Stimulated activated CD8-positive, alpha-beta memory T cell treated with anti-CD3 and anti-CD28 coated beads, Interleukin-4, amount 100 ng/mL, for 1 hour (primary cell): ENCODE measurements at regions not wholly inside any gene's neighbourhood (a gene's known extent, or its start where the extent isn't known, plus 50 kb on each side); places are given as distances from the start of the nearest gene placed in this dataset.
"Not testable (repeated sequence)": the region's sequence is repeated elsewhere in the genome, so short reads cannot be mapped to it uniquely, and the experiment has no call there.

Source experiments
- DNase-seq, 2 donors: peaks; one replicate each; pipeline ENCODE4 v3.0.0-alpha.2; 2020; ENCODE audit warnings: low read depth in 2 of 2, low spot score in 1 of 2

DNA sequence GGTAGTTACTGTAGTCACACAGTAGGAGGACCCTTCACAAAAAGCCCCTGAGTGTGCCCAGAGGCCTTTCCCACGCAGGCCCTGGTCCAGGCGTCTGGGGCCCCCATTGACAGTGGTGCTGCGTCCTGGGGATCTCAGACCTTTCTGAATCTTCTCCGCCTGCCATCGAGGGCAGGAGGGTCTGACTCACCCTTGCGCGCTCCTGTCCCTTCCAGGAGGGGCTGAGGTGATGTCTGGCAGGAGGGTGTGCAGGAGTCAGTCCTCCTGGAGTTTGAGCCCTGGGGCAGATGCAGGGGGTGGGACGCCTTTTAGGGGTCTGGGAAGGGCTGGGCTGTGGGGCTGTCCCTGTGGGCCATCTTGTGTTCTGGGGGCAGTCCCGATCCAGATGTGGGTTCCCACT is 386.8 kb downstream of the TMEM121 start:
- DNase-seq, result no peak

DNA sequence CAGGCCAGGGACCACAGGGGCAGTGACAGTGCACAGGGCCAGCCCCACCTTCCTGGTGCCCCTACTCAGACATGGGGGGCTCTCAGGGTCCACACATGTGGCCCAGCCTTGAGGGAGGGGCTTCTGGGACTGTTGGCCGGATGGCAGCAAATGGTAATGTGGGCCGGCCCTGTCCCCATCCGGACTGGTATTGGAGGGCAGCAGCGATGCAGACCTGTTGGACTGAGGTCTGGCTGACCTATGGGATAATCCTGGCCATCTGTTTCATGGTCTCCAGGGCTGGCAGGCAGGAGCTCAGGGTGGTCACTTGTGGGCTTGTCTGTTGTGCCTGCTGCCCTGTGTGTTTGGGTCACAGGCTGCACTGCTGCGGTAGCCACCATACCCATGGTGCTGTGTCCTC is 387.5 kb downstream of the TMEM121 start:
- DNase-seq, result no peak

DNA sequence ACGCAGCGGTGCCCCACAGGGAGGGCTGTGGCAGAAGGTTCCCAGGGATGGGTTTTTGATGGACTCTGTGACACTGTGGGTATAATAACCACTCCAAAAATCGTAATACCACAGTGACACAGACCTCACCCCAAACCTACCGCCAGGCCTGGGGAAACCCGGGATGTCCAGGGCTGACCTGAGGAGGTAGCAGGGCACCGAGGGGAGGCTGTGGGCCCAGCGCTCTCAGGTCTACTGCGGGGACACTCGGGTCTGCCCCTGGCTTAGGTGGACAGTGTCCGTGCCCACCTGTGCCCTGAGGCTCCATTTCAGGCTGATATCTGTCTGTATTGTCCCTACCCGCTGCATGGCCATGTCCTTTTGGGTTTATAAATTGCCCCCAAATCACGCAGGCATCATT is 387.9 kb downstream of the TMEM121 start:
- DNase-seq, result not testable (repeated sequence)

DNA sequence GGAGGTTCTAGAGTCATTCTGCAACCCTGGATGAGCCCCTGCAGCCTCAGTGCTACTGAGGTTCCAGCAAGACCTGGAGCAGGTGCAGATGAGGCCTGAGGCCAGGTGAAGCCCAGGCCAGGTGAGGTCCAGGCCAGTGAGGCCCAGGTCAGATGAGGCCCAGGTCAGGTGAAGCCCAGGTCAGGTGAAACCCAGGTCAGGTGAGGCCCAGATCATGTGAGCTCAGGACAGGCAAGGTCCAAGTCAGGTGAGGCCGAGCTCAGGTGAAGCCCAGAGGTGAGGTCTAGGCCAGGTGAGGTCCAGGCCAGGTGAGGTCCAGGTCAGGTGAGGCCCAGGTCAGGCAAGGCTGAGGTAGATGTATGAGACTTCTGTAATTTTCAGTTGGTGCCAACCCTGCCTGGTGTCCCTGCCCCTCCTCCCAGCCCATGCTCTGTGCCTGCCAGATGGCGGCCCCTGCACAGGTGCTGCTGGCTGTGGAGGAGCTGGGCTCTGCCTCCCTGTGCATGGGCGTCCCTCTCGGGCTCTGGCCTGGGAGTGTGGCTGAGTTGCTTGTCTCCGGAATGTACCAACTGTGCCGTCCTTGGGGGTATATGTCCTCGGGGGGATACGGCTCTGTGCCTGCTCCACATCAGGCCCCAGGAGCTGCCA is 388.5 kb downstream of the TMEM121 start:
- no peak for DNase-seq

DNA sequence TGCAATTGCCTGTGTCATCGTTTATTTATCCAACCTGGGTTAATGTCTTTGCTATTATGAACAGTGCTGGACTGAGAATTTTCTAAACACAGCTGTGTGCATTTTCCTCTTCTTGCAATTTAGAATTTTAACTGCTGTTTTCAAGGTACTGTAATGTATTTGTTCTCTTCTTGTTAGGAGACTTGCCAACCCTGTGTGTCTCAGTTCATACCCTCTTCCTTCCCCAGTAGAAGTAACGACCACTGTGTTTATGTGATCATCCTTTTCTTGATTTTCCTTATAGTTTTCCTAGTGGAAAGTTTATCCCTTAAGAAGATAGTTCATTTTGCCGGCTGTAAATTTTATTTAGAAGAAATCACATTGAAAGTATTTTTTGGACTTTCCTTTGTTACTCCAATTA is 389.2 kb downstream of the TMEM121 start:
- not testable (repeated sequence) for DNase-seq

DNA sequence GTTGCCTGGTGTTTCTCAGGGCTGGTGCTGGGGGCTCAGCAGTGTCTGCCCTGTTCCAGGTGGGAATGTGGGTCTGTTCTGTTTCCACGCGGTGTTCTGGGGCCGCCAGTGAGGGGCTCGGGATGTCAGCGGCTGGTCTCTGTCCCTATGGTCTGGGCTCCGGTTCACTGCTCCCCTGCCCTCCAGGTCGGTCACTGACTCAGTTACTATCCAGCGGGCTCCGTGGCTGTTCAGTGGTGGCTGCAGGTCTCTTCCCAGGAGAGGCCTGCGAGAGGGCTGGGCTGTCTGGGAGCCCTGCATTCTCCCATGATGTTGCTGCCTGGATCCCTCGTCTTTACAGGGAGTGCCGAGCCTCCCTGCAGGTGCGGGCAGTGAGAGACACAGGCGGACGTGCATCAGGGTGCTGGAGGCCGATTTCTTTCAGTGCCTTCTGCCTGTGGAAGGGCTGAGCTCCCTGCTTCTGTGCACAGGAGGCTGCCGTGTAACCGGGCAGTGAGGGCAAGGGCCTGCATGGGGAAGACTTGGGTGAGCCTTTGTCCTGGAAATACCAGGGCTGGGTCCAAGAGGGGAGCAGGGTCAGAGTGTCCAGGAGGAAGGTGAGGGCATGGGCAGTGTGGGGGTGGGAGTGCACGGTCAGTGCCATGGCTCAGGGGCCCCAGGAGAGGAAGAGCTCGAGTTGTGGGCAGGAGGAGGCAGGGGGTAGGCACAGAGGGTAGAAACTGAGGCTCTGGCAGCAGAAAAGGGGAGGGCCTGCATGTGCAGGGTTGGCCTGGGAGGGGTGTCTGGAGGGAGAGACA is 391.0 kb downstream of the TMEM121 start:
- not testable (repeated sequence) for DNase-seq

DNA sequence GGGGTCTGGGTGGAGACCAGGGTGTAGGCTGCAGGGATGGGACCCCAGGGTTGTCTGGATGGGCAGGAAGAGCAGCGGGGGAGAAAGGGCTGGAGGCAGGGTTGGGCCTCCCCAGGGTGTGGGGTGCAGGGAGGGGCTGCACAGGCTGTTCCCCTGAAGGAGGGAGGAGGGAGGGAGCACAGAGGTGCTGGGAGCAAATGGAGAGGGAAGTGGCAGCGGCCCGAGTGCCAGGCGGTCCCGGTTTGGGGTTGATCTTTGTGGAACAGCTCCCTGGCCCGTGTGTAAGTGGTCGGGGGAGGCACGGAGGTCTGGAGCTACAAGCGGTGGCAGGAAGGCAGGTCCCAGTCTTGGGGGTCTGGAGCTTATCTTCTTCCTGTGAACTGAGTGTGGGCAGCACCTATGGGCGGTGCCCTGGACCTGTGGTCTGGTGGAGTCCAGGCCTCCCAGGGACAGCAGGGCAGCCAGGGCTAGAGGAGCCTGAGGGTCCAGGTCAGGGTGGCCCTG is 391.6 kb downstream of the TMEM121 start:
- no peak for DNase-seq

DNA sequence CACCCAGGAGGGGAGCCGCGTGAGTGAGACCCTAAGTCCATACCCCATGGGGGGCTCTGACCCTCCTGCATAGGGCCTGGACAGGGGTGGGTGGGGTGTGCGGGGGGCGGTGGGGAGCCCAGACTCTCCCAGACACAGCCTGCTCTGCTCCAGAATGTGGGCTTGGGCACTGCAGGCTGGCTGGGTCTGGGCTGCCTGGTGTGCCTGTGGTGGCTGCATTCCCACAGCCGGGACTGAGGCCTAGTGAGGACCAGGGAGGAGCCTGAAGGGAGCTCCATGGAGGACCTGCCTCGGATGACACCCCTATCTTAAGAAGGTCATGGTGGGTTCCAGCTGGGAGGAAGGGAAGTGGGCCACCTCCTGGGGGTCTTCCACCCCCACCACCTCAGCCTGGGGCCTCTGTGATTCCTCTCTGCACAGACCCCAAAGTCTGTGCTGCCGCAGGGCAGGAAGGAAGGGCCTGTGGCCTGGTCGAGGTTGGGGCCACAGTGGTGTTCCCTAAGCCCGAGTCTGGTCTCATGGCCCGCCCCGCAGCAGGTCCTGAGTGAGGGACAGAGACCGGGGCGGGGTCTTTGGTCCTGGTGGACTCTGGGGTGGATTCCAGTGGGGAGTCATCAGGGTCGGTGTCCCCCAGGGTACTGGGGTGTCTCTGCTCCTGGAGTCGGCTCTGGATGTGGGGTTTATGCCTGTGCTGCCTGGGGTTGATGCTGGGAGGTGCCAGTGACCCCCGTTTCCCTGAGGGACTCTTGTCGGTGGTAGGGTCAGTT is 392.3 kb downstream of the TMEM121 start:
- DNase-seq, result no peak

DNA sequence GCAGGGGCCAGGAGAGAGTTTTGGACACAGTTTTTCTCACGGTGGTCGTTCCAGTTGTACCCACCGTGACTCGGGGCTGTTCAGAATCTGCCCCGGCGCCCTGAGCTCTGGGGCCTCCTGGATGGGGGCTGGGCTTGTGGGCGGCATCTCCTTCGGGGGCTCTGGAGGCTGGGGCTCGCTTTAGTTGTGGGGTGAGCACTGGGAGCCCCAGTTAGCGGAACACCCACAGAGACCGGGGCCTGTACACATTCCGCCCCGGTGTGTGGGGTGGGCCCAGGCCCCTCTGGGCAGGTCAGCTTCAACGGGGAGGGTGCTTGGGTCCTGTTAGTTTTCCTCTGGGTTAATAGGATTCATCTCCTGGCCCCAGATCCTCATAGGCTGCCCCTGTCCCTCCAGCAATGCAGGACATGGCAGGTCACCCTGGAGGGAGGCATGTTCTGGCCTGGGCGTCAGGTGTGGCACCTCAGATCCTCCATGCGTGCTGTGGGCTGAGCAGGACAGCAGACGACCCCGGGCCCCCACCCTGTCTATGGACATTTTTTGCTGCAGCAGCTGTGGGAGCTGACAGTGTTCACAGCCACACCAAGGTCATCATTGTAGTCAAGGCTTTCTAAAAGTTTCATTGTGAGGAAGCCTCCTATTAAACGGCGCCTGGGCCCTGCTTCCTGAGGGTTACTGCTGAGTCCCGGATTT is 393.2 kb downstream of the TMEM121 start:
- DNase-seq, result no peak

DNA sequence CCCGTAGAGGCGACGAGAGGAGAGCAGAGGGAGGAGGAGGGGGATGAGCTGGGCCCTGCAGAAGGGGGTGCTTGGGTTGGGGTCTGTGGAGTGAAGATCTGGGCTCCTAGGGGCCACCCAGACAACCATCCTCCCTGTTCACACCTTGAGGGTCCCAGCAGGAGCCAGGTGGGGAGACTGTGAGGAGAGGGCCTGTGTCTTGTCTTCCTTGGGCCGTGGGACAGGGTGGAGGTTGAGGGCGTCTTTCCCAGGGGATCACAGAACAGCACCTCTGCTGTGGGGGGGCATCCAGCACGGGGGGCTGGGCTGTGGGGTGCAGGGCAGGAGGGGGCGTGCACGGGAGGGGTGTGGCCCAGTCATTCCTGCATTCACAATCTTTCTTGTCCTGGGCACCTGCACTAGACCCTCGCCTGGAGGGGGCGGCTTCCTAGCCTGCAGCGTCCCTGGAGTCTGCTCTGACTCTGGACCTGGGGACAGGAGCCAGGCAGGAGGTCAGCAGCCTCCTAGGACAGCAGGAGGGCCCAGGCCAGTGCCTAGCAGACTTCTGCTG is 393.8 kb downstream of the TMEM121 start:
- DNase-seq, result not testable (repeated sequence)

DNA sequence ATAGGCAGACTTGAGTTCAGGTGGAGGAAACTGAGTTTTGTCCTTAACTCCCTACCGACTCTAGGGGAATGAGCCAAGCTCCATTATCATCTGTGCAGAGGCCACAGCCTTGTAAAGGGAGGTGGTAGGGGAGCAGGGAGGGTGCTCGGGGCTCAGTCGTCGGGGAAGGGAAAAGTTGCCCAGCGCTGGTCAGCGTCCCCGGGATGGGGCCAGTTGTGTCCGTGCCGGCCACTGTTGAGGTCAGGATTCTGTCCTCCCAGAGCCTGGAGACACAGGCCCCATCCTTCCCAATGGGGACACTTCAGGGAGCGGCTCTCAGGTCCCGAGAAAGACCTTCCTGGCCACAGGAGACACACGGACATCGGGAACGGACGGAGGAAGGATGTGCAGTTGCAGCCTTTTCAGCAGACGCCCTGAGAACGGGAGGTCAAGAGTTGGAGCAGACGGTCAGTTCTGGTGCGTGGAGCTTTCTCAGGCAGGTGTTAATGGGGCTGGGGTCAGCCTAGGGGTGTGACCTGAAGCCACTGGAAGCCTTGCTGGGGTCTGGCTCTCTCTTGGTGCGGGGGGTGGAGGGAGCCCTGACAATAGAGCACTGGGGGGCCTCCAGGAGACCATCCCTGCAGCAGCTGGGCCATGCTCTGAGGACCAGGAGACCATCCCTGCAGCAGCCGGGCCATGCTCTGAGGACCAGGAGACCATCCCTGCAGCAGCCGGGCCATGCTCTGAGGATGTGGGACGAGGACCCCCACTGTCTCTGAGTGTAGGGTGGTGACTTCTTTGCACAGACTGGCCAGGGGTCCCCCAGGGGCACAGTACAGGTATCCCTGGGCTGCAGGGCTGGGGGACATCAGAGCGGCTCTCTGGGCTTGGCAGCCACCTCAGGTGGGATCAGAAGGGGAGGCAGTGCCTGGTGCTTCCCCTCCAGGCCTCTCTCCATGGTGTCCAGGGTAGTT is 394.7 kb downstream of the TMEM121 start:
- DNase-seq, result not testable (repeated sequence)

DNA sequence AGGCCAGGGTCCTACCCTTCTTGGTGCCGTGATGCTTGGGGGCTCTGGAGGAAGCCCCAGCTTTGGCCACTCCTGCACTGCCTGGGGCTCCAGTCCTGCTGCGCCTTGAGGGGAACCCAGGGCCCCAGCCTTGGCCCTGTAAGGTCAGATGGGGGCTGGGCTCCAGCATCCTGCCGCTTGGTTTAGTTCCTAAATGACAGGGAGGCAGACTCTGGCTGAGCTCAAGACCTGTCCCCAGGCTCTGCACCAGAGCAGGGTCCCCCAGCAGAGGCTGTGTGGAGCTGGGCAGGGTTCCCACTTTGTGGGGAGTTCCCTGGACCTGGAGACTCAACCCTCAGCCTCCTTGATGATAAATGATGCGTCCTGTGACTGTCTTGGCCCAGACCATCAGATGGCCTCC is 395.4 kb downstream of the TMEM121 start:
- not testable (repeated sequence) for DNase-seq

DNA sequence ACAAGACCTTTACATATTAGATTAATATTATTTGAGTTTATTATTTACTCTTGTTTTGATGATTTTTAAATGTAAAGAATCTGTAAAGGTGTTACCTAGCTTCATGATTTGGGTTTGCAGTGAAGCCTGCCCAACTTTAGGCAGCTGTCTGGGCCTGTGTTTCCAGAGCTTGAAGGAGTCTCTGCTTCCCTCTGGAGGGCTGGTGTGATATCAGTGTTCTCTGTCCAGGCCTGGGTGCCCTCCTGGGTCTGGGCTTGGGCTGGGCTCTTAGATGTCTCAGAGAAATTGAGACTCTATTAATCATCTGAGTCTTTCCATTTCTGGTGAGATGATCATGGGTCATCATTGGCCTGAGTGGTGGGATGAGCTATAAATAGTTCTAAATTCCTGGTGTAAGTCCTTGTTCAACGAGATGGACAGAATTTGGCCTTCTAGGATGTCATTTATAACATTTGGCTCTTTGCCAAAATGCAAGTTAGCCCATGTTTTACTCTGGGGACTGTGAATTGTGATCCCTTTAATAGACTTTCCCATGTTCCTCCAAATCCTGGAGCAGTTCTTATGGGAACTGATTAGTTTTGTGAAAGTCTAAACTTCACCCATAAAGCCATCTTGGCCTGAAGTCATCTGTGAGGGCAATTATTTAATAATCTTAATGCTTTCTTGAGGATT is 397.3 kb downstream of the TMEM121 start:
- DNase-seq, result not testable (repeated sequence)

DNA sequence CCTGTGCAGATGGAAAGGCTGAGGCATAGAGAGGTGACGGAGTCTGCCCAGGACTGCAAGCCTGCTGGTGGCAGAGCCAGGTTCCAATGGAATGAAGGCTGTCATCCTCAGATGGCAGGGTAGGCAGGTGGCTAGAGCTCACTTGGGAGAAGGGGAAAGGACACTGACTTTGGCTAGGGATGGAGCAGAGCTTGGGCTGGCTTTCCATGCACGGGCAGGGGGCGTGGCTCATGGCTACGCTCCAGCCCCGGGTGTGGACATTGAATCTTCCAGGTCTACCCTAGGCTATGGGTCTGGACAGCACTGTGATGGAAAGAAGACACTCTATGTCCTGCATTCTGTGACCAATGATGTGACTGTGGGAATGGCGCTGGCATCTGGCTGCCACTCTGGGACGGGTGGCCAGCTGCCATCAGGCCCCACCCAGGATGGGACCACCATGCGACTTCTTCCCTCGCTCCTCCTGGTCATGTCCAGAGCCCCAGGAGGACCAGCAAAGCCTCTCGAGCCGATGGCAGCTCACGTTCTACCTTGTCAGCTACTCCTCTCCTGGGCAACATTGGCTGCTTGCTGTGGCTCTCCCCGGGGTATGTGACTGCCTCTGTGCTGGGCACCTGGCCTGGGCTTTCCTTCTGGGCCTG is 398.7 kb downstream of the TMEM121 start:
- no peak for DNase-seq

DNA sequence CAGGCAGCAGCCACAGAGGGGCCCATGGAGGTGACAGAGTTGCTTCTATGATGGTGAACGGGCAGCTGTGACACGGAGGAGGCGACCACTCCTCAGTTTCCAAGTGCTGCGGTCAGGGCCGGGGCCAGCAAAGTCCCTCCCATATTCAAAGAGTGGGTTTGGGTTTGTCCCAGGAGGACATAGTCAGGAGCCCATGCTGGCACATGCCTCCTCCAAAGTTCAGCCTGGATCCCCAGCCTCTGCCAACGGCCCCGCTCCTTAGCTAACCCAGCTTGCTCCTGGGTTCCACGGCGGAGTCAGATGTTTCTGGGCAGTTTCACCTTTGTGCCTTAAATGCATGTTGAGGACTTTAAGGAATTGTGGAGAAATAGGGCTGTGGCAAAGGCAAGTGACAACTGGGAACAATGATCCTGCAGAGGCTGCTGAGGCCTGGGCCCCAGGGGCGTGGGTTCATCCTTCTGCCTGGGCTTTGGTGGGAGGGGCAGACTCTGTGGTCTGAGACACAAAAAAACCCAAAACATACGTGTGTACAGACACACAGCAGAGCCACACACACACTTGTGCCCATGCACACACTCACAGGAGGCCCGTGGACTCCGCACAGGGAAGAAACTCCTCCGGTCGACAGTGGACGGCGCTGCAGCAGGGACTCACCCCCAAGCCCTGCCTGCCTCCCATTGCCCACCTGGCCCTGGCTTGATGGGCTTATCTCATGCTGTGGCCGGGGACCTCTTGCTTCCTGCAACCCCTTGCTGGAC is 399.4 kb downstream of the TMEM121 start:
- no peak for DNase-seq

DNA sequence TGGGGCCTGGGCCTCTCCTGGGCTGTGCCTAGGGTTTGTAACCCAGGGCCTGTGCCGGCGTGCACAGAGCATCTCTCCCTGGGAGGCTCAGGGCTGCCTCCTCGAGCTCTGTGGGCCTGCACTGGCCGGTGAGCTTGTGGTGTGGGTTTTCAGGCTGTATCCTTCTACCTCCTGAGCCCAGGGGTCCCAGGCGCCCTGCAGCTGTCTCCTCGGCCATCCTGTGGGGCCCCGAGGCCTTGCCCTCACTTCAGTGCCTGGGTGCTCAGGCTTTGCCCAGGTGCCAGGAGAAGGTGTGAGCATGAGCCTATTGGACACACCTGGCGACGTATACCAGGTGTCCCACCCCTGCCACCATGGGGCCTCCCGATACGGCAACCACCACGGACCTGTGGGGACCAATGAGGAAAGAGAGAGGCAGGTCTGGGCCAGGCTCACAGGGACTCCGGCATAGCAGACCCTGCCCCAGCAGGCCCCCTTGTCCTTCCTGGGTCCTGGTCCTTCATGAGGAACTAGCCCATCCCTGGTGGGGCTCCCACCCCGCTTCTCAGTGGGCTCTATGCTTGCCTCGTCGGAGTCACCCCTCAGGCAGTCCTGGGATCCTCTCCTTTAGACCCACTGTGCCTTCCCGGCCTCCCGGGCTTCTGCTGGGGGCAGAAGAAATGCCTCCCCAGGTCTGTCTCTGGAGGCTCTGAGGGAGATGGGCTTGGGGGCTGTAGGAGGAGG is 400.2 kb downstream of the TMEM121 start:
- no peak for DNase-seq
